CD4-positive, alpha-beta T cell treated with Interleukin-12 subunit alpha and Interleukin-12 subunit beta, for 1 hour (primary cell): ENCODE measurements at regions not wholly inside any gene's neighbourhood (a gene's known extent, or its start where the extent isn't known, plus 50 kb on each side); places are given as distances from the start of the nearest gene placed in this dataset.

Experiments
- DNase-seq: peaks from one replicate; pipeline ENCODE4 v3.0.0-alpha.2; 2020

GRCh38 chr6:156402227-156402626, 375.0 kb upstream of the ARID1B start:
- no peak for DNase-seq

GRCh38 chr6:156400487-156400886, 376.7 kb upstream of the ARID1B start:
- no peak for DNase-seq

- no peak for DNase-seq
Observed at GRCh38 chr6:156398966-156399365, 378.2 kb upstream of the ARID1B start.

GRCh38 chr6:156398371-156398770, 378.8 kb upstream of the ARID1B start:
- no peak for DNase-seq

- DNase-seq: peak; percentile 13
Observed at GRCh38 chr6:156396791-156397418, 380.3 kb upstream of the ARID1B start.

- DNase-seq: peak; percentile 55
Observed at GRCh38 chr6:156396068-156396771, 381.0 kb upstream of the ARID1B start.

GRCh38 chr6:156395276-156395675, 381.9 kb upstream of the ARID1B start:
- DNase-seq: peak; percentile 54

GRCh38 chr6:156392648-156393047, 384.5 kb upstream of the ARID1B start:
- no peak for DNase-seq

GRCh38 chr6:156391977-156392376, 385.2 kb upstream of the ARID1B start:
- no peak for DNase-seq

GRCh38 chr6:156391061-156391672, 386.0 kb upstream of the ARID1B start:
- DNase-seq: no peak

GRCh38 chr6:156390621-156391020, 386.6 kb upstream of the ARID1B start:
- DNase-seq: no peak

- DNase-seq: no peak
Observed at GRCh38 chr6:156389296-156389695, 387.9 kb upstream of the ARID1B start.

- DNase-seq: no peak
Observed at GRCh38 chr6:156387472-156387871, 389.7 kb upstream of the ARID1B start.

- no peak for DNase-seq
Observed at GRCh38 chr6:156383059-156383458, 394.1 kb upstream of the ARID1B start.

GRCh38 chr6:156379392-156380289, 397.5 kb upstream of the ARID1B start:
- DNase-seq: no peak

GRCh38 chr6:156378853-156379252, 398.3 kb upstream of the ARID1B start:
- DNase-seq: peak; percentile 29

- DNase-seq: no peak
Observed at GRCh38 chr6:156376091-156376490, 401.1 kb upstream of the ARID1B start.

GRCh38 chr6:156359912-156360311, 417.3 kb upstream of the ARID1B start:
- no peak for DNase-seq

GRCh38 chr6:156352861-156353260, 424.3 kb upstream of the ARID1B start:
- no peak for DNase-seq

GRCh38 chr6:156351346-156351966, 425.7 kb upstream of the ARID1B start:
- no peak for DNase-seq

GRCh38 chr6:156350337-156350736, 426.8 kb upstream of the ARID1B start:
- no peak for DNase-seq

- no peak for DNase-seq
Observed at GRCh38 chr6:156348849-156349248, 428.3 kb upstream of the ARID1B start.

GRCh38 chr6:156348424-156348823, 428.8 kb upstream of the ARID1B start:
- no peak for DNase-seq
